GM21786 (cell line): ENCODE measurements at regions not wholly inside any gene's neighbourhood (a gene's known extent, or its start where the extent isn't known, plus 50 kb on each side); places are given as distances from the start of the nearest gene placed in this dataset.
A peak's percentile ranks its signal among the peaks of the same experiment; 100 is the strongest.
"Not testable (repeated sequence)": the region's sequence is repeated elsewhere in the genome, so short reads cannot be mapped to it uniquely, and the experiment has no call there.

Experiments used
- ATAC-seq: cut with Tn5 transposase; IDR thresholded peaks from one replicate; pipeline ENCODE4 v1.9.1; 2021; ENCODE audit not compliant: unreplicated experiment

DNA sequence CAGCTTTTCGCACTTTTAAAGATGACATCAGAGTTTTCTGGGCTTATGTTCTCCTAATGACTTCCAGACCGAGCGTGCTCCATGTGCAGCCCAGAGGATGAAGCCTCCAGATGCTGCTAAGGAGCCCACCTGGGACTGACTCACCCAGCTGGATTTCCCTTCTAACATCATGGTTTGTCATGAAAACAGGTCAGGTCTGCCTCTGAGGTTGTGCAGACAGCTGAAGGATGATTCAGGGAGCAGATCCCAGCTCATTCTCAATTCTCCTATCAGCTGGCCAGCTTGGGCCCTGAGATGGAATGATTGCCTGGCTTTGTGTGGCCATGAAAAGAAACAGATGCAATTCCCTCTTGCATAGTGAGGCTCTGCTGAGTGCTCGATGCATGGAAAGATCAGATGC is 123.9 kb upstream of the DUSP10 start:
- no peak for ATAC-seq

DNA sequence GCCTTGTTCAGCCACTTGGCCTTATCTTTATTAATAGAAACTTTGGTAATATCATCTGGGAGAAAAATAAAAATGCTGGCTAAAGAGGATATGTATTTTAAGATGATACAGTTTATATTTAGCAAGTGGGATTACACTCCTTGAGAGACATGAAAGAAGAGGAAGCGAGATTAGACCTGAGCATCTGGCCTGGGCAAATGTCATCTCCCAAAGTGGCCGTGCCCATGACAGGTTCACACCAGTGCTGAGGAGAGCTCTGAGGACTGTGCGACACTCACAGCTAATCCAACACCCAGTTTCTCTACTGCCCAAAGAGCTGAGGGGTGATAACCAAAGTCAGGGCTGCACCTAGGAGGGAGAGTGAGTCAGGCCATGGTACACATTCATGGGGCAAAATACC is 121.7 kb upstream of the DUSP10 start:
- no peak for ATAC-seq

DNA sequence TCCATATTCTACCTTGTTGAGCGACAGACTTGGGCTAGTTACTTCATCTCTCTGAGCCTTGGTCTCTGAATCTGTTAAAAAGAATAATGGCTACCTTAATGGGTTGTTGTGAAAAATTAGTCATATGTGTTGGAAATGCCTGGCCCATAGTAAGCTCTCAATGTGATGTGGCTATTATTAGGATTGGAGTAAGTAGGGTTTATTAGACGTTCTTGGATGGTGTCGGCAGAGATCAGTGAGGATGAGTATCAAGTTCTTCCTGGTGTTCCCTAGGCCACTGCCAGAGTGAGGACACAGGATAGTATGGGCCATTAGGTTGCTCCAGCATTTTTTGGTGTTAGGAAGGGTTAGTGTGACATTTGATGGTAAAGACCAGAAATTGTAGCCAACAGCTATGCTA is 121.1 kb upstream of the DUSP10 start:
- ATAC-seq: no peak

DNA sequence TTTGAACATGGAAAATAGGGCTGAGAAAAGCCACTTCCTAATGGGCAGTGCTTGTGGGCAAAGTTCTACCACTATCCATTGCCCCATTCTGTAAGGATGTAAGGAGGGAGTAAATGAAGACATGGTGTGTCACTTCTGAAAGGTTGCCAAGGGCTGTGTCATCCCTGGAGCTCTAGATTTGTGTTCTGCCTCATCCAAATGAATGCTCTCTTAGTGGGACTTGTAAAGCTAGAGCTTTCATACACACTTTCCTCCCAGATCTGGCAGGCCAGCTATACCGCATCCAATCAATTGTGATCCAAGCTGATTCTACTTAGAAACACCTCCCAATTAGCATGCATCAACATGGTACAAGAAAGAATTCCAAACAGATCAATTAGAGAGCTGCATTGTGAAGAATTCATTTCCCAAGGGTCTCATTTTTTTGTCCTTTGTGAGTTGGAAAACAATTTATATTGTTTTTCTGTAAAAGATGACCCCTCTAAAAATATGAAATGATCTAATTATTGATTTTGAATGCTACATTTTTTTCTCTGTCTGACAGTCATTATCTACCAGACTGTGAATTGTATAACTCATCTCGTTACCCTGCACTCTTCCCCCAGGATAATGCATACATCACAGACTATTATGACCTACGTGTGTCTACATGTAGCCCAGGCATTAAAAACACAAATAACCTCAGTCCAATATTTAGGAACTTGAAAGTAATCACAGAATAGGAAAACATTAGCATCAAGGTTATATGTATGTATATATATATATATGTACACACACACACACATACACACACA is 117.1 kb upstream of the DUSP10 start:
- no peak for ATAC-seq

DNA sequence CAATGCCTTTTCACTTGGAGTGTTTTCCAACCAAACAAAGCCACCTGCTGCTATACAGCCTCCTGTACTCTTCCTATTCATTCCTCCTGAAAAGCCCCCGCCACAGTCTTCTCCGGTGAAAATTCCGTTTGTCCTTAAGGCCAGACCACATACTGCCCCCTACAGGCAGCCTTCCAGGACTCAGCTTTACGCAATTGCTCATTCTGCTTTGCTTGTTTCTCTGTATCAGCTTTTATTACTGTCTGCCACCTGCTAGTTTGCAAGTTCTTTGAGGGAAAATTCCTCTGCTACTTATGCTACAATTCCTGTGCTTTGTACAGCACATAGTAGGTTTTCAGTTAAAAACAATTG is 115.2 kb upstream of the DUSP10 start:
- ATAC-seq: not testable (repeated sequence)

DNA sequence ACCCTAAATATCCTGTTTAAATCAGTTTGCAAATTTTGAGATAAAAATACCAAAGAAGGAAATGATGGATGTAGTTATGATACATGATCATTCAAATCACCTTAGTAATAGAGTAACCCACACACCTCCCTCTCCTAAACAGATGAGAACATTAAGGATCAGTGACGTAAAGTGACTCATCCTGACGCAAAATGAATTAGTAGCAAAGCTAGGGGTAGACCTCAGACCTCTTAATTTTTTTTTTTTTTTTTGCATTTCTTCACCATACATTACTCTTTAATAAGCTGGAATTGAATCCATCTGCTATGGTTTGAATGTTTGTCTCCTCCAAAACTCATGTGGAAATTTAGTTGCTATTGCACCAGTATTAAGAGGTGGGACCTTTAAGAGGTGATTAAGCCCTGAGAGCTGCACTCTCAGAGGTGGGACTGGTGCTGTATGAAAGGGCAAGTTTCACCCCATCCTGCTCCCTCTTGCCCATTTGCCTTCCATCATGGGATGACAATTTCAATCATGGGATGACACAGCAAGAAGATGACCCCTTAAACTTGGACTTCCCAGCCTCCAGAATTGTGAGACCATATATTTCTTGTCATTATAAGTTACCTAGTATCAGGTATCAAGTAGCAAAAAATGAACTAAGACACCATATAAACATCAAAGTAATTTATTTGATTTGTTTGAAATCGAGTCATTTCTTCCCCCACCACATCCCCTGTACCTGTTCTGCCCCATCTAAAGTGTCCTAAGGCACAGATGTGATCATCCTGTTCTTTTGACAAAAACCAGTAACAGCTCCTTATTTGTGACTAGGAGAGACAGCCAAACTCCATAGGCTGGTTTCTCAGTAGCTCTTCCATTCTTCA is 114.6 kb upstream of the DUSP10 start:
- no peak for ATAC-seq

DNA sequence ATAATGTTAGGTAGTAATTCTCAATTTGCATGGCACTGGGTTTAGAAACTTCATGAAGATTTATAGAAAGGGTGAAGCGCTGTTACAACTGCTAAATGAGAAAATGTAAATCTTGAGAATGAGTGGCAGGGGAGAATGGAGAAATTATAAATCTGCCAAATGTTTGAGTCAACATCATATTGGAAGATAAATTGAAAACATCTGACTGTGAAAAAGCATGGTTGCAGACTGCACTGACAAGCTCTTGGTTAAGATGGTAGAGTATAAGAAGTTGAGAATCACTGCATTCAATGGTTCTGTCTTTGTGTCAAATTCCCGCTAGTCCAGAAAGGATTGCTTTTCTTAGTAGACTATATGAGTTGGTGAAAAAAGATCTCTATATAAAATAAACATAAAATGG is 113.3 kb upstream of the DUSP10 start:
- ATAC-seq: no peak

DNA sequence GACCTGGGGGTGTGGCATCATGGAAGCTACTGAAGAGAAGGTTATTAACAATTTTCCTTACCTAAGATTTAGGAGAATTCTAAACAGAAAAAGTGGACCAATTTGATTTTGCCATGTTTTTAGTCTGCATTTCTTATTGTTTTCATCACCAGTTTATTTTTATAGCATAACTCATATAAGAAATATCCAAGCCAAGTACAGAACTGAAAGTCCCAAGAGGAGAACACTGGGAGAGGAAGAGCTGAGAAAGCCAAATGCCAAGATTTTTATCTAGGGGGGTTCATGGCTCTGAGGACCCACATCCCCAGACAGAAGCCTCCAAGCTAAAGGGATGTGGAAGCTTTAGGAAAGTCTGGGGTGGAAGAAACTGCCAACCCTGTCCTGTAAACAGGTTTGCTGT is 109.4 kb upstream of the DUSP10 start:
- no peak for ATAC-seq

DNA sequence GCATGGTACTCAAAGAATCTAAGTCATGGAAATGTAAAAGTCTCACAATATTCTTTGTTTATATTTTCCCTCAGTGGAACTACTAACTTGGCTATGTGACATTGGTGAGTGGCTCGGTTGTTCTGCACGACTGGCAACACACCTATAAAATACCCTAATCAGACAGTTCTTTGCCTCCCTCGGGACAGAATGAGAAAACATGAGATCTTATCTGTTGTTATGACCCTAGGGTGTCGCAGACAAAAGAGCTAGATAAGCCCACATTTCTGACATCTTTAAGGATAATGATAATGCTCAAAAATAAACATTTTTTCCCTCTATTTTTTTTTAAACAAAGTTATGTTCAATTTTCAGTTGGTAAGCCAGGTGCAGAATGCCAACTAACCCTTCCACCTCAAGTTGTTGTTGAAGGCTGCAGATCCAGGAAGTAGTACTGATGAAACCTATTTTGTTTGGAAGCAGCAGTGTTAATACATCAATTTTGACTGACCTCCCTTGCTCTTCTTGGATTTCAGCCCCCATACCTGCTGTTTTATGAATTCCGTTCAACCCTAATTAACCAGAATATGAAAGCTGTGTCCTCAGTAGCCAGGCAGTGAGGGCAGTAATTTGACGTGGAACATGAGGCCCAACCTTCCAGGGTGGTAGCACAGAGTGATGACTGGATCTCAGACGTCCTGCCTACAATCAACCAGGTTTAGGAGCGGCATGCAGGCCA is 108.7 kb upstream of the DUSP10 start:
- no peak for ATAC-seq

DNA sequence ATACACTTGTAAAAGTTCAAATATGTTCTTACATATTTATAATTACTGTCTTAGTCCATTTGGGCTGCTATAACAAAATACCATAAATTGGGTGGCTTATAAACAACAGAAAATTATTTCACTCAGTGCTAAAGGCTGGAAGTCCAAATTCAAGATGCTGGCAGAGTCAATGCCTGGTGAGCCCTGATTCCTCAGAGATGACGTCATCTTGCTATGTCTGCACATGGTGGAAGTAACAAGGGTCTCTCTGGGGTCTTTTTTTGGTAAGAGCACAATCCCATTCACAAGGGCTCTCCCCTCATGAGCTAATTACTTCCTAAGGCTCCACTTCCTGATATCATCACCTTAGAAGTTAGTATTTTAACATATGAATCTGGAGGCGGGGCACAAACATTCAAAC is 108.0 kb upstream of the DUSP10 start:
- ATAC-seq: no peak

DNA sequence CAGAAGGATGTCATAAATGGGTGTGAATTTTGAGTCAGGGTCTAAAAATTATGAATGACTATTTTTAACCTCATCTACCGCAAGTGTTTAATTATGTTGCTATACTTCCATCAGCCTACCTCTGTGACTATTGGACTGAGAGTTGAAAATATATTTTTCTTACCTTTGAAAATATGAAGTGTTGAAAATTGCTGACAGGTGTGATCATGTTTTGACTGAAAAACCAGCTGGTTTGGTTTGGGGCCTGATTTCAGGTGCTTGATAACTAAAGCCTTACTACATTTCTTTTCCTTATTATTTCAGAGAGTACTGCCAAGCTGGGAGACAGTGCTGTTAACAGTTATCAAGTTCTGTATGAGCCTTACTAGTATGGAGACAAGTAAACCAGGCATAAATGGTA is 107.2 kb upstream of the DUSP10 start:
- no peak for ATAC-seq

DNA sequence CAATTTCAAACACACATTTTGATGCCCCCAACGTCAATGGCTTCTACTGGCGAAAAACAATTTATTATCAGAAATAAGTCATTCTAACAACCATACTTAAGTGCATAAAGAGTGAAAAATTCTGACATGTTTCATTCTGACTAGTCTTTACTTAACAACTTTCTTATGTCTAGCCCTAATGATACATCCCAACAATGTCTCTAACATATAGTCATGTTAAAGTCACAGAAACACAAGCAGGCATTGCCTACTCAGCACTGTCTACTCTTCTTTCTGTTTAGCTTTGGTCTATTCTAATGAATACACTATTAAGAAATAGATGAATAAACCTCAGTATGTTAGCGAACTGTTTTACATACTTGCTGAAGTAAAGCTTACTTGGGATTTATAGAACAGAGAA is 105.8 kb upstream of the DUSP10 start:
- no peak for ATAC-seq

DNA sequence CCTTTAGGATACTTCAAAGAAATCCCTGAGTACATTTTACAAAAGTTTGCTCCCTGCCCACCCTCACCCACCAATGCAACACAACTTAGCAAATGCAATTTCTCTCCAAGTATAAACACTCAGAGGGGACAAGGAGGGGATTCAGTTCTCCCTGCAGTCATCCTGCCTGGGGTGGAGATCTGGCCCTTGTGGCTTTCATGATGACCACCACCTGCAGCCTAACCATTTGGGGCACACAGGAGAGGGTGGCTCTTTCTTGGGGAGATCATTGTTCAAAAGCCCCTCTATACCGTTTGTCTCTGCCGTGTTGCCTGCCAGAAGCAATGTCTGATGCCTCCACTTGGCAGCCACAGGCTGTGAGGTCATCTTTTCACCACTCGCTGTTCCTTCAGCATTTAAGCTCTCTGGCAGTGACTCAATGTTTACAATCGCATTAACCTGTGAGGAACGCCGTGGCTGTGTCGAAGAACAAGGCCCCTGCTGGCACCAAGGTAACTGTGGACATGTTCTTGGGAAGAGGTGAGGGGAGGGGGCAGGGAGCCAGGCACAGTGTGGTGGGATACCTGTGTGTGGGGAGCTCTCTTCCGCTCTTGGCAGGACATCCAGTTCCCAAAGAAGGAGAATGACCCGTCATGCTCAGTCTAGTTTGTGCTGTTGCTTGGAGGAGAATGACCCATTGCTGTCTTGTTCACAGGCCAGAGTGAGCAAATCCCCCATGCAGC is 103.9 kb upstream of the DUSP10 start:
- no peak for ATAC-seq

DNA sequence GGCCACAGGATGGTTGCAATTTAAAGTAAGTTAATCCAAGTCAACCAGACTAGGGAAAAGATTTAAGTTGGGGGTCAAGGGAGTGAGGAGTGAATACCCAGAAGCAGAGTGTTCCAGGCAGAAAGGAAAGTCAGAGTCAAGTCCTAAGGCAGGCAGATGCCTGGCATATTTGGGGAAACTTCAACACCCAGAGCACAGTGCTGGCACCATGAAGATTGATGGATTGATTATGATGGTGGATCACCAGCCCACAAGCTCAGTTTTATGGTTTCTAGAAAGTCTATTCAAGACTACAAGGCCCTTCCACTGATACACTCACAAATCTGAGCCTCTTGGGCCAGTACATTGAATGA is 100.1 kb upstream of the DUSP10 start:
- no peak for ATAC-seq

DNA sequence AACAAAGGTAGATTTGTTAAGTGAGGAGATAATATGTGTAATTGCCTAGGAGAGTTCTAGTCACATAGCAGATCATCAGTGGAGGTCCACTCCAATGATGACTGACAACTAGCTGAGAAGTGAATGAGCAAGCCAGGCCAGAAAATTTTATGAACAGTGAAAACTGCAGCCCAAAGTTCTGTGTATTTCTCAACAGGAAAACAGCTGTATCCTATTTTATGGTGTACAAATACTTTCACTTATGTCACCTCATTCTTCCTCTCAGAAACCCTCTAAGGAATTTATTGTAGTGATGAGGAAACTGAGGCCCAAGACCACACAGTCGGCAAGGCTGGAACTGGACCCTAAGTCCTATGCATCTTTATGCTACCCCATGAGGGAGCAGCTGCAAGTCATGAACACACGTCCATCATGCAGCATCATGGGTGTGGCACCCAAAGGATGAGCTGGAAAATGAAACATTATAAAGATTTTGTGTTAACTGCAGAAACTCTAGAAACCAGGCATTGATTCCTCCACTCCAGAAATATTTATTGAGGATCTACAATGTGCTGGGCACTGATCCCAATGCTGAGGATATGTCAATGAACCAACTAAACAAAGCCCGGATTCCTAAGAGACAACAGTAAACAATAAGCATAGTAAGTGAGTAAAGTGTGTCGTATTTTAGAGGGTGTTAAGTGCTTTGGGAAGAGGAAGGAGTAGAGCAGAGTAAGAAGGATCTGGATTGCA is 99.5 kb upstream of the DUSP10 start:
- no peak for ATAC-seq

DNA sequence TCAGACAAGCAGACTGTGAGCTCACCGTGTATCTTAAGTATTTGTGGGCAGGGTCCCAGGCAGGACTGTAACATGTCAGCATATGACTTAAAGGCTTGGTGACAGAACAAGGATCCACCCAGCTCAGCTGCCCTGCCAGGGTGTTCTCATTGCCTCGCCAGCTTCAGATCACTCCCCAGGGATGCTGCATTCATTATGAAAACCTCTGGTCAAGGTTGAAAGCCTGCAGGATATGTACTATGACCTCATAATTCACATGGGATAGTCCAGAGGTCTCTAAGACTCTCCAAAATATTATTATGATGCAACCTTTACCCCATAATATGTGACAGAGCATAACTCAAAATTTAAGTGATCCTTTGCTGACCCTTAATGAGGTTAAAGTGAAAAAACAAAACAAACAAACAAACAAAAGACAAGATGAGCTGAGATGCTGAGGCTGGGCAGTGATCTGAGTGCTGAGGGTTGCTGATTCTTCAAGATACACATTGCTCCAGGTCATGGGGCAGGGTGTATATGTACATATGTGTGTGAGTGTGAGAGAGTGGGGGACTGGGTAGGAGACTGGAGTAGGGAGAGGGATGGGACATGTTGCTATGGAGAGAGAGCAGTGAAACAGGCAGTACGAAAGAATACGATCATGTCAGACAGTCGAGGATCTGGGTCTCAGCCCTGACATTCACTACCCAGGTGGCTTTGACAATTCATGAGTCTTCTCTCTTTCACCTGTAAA is 98.8 kb upstream of the DUSP10 start:
- ATAC-seq: peak; percentile 35

DNA sequence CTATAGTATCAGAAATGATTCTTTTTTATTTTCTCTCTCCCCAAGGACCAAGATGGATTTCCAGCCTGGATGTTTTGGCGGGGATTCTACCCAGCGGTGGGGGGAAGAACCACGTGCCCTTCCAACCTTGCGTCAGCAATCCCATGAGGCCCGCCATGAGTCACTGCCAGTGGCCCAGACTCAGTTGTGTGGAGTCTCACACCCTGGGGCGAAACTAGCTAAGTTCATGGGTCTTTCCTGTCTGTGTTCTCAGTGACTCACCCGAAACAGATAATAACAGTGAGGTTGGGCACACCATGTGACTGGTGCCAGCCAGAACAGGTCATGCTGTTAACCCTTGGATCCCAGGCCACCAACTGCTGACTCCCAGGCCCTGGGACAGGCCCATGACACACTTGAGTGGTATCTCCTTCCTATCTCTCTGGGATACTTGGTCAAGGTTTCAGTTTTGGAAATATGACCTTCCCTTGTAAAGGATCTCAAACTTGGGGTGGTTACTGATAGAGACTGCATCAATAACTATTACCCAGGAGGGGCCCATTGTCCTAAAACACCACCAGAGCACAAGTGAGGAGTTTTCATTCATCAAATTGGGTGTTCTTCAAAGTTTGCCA is 98.0 kb upstream of the DUSP10 start:
- peak; percentile 91 for ATAC-seq

DNA sequence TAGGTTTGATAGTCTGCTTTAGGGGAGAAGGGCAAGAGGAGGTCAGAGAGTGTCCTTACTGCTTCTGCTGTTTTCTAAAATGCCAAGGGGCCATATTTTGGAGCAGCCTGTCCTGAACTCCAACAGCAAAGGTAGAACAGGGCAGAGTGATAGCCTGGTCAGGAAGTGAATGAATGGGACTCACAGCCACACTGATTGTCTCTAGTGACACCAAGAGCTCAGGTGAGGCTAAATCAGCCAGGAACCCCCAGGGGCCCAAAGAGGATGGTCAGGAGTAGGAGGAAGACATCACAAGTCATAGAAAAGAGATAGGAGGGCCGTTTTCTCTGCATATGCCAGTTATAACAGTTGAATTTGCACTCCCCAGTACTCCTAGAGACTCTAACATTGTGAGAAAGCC is 97.4 kb upstream of the DUSP10 start:
- ATAC-seq: peak; percentile 18

DNA sequence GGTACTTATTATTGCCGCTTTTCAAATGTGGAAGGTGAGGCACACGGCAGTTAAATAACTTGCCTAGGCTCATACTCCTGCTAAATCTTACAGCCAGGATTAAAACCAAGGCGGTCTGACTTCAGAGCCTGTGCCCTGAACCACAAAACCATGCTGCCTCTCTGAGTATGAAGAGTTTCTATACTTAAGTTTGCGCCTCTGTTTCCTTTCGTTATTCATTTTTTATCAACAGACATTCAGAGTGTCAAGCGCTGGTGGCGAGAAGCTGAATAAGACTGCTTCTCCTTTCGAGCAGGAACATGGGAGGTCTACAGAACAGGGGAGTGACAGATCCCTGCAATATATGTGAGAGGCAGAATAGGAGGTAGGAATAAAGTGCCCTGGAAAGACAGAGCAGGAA is 96.0 kb upstream of the DUSP10 start:
- ATAC-seq: peak; percentile 27
